SKM-1 treated with dmso at 0.1 percent for 144 hours (cell line): ENCODE measurements at regions not wholly inside any gene's neighbourhood (a gene's known extent, or its start where the extent isn't known, plus 50 kb on each side); places are given as distances from the start of the nearest gene placed in this dataset.

ENCODE experiments used
- DNase-seq: peaks from one replicate; lab custom pipeline; 2025; ENCODE audit not compliant: unreplicated experiment; lab: John Stamatoyannopoulos, UW

DNA sequence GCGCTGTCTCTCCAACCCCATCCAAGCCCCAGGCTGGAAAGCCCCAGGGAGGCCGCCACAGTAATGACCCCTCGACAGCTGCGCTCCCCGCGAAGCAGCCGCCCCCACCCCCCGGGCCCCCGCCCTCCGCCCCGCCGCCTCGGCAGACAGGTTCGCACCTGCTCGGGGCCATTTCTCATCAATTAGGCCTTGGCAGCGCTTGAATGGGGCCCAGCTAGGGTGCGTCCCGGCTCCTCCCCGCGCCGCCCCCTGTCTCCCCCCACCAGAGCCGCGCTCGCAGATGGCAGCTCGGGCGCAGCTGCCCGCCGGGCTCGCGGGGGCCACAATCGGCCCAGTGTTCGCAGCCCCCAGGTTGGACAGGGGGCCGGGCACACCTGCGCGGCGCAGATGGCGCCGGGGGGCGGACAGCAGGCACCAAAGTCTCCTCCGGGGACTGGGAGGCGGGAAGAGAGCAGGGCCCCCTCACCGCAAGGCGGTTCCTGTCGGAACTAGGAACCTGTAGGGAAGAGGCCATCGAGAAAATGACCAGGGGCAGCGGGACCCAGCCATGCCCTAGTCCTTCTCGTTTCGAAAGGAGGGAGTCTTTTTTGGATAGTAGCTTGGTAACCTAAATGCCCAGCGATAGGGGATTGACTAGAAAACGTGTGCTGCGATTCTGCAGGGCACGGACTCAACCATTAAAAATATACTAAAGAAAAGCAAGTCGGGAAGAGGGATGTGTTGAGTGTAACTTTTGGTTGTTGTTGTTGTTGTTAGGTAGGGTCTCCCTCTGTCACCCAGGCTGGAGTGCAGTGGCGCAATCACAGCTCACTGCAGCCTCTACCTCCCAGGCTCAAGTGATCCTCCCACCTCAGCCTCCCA is 83.2 kb upstream of the EYA2 start:
- DNase-seq, result no peak

DNA sequence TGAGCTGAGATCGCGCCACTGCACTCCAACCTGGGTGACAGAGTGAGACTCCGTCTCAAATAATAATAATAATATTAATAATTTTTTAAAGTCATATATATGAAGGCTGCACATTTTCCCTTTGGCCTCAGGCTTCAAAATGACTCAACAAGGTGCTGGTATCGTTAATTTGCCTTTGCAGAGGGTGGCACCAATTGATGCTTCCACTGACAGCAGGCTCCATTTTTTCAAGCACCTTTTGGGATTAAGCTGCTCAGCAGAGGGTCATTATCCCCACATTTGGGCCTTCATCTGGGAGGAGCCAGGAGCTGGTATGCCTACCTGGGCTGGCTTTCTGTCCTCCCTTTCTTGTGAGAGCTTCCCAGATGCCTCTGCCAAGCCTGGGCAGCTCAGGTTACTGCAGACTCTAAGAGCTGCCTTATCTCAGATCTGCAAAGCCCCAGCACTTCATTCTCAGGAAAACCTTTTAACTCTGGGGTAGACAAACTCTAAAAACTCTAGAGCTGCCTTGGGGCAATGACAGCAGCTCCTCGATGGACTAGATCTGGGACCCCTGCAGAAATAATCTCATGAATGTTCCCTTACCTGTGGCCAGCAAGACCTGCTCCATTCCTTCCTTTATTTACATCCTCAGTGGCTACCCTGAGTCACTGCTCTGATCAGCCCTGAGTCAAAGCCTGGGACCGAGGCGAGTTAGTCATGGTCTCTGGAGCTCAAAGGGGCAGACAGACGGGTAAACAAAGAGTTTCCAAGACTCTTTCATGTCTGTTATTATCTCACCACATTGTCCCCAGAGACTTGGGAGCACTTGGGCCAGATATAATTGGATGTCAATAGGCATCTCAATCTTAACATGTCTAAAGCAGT is 80.0 kb upstream of the EYA2 start:
- DNase-seq, result no peak

DNA sequence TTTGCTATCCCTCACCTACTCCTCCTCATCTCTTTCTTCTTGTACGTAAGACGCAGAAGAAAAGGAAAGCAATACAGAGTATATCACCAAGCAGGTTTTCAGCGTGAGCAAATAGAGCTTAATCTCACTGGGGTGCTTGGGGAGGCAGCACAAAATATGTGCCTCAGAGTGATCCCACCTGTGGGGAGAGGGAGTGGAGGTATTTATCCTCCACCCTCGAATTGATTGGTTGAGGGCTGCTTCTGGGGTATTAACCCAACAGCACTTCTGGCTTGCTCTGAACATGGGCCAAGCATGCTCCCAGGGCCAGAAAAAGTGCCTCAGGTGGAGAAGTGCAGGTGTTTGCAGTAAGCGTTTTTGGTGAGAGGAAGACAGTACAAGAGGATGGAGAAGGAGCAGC is 78.5 kb upstream of the EYA2 start:
- no peak for DNase-seq

DNA sequence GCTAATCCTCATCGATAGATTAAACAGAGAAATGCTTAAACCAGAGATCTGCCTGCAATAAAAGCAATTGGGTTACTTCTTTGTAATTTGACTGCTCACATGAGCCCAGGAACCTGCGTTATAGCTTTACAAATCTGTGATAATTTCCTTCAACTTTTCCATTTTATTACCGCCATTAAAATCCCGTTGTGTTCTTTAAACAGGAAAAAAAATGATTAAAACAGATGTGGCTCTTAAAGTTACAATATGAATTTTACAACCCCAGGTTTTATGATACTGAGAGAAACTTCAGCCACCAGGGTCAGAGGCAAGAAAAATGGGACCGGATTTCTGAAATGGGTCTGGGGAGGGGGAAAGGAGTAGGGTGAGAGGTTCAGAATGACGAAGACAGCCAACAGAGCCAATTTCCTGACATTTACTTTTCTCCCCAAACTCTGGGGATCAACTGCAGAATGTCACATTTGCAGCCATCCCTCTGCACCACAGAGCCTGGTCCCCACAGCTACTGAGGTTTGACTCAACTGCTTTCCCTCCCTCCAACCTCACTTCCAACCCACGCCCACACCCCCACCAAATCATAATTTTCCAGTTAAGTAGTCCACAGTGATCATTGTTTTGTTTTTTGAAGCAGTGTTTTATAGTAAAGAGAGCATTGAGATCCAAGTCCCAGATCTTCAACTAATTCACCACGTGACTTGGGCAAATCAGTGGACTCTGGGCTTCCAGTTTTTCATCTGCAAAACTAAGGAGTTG is 77.6 kb upstream of the EYA2 start:
- DNase-seq, result no peak

DNA sequence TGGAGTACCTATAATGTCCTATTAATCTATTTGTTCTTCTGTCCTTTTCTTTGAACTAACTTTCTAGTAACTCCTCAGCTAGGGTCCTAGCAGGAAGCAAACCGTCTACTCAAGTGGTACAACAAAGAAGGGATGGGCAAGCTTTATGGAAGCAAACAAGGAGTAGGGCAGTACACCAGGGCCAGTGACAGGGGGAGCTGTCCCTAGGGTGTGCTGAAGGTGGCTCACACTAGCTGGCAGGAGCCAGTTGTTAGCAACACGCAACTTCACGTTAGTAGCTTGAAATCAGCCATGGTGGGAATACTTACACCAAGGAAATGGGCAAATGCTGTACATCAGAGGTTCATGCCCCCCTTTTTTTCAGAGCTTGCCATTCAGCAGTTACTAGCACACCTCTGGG is 74.0 kb upstream of the EYA2 start:
- DNase-seq, result no peak

DNA sequence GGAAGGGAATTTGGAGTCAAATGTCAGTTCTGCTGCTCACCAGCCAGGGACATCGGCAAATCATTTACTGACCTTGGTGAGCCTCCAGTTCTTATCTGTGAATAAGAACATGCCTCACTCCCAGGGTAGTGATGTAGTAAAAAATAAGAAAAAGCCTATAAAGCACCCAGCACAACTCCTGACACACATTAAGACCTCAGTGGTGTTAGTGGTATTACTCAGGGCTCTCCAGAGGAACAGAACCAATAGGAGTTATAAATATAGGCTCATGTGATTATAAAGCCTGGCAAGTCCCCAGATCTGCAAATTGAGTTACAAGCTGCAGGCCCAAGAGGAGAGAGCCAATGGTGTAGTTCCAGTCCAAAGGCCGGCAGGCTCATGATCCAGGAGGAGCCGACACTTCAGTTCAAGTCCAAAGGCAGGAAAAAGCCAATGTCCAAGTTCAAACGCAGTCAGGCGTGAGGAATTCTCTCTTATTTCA is 71.3 kb upstream of the EYA2 start:
- DNase-seq, result no peak

DNA sequence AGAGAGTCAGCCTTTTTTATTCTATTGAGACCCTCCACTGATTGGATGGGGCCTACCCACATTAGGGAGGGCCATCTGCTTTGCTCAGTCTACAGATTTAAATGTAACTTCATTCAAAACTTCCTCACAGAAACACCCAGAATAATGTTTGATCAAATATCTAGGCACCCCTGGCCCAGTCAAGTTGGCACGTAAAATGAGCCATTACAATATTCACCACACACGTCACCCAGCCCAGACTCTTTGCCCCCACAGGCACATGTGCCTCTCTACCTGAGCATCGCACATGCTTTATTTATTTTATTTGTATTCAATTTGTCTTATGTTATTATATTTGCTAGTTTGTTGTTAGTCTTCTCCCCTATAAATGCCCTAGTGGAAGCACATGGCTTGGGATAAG is 70.9 kb upstream of the EYA2 start:
- no peak for DNase-seq

DNA sequence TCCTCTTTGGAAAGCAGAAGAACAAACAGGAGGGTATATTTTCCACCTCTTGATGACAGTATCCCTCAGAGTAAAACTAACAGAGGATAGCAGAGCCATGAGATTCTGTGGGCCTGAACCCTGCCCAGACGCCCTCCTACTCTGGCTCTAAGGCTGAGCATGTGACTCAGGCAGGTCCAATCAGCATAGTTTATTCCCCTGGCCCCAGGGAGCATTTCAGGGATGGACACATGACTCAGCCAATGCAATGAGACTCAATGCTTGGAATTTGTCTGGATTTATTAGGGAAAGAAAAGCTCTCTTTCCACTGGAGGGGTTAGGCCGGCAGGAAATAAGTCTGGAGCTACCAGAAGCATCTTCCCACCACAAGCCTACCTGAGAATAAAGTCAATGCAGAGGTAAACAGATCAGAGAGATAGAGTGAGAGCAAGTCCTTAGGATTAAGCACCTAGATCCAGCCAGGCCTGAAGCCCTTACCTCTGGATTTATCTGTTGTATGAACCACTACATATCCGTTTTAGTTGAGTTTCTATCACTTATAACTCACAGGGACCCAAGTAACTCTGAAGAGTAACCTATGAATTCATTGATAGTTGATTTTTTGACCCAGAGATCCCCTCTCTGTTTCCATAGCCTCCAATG is 68.2 kb upstream of the EYA2 start:
- no peak for DNase-seq

DNA sequence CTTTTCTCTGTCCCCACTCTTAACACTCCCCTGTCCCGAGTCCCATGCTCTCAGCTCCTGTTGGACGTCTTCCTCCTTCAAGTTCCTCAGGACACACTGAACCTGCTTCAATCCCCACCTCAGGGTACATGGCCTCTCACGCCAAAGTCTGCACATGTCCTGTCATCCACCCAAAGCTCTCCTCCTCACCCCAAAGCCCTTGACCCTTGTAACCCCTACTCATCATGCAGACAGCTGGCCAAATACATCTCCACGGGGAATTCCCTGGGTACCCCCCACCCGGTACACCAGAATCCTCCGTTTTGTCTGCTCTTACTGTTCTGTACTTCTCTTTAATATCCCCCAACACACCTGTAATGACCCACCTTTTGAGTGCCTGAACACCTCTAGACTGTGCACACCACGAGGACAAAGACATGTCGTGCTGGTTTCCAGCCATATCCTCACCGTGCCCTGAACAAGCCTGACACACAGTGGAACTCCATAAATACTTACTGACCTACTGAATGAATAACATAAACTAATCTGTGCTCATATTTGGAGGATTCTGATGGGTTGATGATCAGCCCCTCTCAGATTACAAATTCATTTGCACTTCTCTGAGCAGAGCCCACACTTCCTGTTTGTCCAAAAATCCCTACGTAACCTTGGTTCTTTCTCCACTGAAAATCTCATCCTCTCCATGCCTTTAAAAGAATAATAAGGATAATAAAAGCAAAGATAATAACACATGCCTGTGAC is 66.8 kb upstream of the EYA2 start:
- DNase-seq, result no peak

DNA sequence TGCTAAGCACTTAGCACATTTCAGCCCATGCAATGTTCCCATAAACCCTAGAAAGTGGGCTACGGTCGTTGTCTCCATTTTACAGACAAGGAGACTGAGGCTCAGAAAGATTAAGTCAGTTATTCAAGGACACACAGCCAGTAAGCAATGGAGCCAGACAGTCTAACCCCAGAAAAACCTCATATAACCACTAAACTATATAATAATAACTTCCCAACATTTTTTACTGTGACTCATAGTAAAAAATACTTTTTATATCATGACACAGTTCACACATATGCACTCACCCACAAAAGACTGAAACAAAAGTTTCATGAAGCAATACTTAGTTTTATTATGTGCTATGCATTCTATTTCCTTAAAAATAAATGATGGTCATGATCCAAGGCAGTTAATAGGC is 66.2 kb upstream of the EYA2 start:
- DNase-seq, result no peak

DNA sequence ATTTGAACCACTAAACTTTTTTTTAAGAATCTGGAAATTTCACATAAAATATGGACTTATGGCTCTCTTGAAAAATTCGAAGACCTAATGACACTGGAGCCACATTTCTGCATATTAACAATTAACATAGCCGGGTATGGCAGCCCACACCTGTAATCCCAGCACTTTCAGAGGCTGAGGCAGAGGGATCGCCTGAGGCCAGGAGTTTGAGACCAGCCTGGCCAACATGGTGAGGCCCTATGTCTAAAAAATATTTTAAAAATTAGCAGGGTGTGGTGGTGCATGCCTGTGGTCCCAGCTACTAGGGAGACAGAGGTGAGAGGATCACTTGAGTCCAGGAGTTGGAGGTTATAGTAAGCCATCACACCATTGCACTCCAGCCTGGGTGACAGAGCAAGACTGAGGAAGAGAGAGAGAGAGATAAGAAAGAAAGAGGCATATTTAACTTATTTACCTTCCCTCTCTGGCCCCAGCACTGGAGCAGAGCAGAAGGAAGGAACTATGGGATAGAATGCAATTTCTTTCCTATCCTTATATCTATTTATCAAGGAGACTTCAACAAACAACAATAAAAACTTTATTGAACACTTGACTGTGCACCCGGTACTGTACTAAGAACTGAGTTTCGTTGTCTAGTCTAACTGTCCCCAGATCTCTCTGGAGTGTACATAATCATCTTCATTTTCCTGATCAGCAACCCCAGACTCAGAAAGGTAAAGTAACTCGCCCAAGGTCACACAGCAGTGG is 63.6 kb upstream of the EYA2 start:
- DNase-seq, result no peak

DNA sequence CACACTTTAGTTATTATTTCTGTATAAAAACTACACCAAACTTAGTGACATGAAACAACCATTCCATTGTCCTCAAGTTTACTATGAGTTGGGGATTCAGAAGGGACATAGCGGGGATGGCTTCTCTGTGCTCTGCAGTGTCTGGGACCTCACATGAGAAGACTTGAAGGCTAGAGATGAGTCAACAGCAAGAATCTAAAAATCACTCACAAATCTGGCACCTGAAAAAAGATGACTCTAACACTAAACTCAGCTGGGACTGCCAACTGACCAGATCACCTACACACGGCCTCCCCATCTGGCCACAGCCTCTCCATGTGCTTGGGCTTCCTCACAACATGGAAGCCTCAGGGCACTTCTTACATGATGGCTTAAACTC is 63.0 kb upstream of the EYA2 start:
- no peak for DNase-seq

DNA sequence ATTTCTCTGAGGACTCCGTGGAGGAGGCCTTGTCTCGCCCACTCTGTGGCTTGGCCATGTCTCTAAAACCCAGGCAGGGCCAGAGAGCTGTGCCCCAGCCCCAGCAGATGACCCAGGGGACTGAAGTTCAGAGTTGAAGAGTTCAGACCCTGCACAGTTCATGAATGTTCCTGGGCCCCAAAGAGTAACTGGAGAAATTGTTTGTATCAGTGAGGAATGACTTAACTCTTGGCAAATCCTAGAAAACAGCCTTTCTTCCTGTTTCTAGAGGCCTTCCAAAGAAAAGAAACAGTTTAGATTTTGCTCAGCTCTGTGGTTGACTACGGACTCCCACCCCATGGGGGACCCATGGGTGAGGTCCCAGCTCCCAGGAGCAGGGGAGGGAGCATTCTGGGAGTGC is 62.1 kb upstream of the EYA2 start:
- DNase-seq, result no peak

DNA sequence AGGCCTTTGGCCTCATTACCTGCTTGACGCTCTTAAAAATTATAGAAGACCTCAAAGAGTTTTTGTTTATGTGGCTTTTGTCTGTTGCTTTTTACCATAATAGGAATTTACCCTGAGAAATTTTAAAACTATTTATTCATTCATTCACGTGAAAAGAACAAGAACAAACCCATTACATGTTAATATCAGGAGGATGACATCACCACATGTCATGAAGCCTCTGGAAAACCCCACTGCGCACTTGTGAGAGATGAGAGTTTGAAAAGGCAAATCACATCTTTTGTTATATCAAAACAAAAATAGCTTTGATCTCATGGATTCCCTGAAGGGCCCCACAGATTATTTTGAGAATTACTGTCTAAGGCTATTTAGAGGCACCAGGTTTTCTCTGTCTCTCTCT is 61.3 kb upstream of the EYA2 start:
- no peak for DNase-seq

DNA sequence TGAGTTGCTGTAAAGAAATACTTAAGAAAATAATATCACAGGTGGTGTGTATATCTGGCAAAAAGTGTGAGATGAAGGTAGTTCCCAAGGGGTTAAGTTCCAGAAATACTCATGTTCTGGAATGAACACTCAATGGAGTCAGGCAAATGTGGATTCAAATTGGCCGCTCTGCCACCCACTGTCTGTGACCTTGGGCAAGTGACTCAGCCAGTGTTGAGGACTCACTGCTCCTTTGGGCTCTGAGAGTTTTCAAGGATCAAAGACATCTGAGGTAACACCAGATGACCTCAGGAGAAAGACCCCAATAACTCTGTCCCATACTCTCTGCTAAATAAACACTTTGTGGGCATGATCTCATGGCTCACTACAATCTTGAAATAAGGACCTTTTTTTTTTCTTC is 59.2 kb upstream of the EYA2 start:
- DNase-seq, result no peak

DNA sequence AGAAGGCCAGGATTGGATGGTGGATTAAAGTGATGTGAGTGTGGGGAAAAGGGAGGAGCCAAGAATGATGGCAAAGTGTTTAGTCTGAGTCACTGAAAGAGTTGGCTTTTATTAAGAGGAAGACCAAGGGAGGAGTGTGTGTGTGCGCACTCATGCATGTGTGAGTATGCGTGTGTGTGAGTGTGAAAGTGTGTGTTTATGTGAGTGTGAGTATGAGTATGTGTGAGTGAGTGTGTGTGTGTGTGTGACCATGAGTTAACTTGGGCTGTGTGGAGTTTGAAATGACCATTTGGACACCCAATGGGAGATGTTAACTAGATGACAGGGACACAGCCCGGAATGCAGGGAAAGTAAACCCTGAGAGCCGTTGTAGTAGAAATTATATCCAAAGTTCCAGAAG is 57.6 kb upstream of the EYA2 start:
- DNase-seq, result no peak

DNA sequence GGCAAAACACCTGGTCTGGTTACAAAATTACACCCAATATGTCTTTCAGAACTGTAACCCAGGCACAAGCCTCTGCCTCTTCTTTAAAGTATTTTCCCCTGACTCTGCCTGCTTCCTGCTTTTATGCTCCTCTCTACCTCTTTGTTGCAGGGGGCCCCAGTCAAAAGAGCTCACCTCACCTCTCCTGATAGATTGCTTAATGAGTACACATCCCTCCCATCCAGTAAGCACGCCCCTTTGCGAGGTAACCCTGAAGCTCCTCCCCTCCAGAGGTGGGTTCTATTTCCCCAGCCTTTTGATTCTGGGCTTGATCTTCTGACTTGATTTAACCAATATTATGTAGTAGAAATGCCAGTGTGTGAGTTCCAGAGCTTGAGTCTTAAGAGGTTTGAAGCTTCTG is 56.6 kb upstream of the EYA2 start:
- no peak for DNase-seq

DNA sequence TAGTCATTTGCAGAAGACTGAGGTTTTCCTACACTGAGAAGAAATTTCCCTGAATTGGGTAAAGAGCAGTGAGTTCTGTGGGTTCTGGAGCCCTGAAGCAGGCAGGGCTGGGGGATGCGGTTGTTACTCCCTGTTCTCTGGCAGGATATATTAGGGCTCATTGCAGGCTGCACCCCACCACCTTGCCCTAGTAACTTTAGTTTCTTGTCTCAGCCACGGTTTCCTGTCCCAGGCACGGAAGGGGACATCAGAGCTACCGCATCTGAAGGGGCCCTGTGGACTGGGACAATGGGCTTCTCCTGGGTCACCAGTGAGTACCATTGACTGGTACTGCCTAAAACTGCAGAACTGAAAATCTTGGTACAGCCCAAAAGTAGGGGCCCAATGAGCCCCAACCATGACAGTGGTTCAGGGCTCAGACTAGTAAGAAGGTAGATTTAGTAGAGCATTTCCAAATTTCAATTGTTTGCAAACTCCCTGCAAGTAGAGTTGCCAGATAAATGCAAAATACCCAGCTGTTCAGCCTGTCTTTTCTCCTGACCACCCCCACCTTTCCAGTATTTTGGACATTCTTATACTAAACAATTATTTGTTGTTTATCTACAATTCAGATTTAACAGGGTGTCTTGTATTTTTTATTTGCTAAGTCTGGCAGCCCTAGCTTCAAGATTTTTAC is 54.5 kb upstream of the EYA2 start:
- DNase-seq, result no peak
